ENCODE measurements at regions not wholly inside any gene's neighbourhood (a gene's known extent, or its start where the extent isn't known, plus 50 kb on each side); places are given as distances from the start of the nearest gene placed in this dataset.

DNA sequence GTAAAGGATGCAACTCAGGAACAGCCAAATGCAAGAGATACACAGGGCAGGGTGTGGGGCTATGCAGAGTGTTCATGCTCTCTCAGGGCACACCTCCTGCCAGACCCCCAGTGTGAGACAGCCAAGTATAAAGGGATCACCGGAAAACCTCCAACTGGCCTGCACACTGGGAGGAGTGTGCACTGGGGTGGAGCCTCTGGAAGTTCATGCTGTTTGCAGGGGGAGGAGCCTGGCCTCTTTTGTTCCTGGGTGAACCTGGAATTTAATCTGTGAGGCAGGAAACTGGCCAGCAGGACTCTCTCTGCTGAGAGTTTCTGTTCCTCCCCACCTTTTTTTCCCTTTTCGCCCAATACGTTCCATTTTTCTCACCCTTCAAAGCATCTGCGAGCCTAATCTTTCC is 204.1 kb downstream of the WNT5A start:
- H3K36me3 ChIP-seq, result no peaks in the 10 kb centered on the region
- TF ChIP-seq EP300 (IDR thresholded peaks at IDR 0.05) (no peak), CTCF (IDR thresholded peaks at IDR 0.05) (no peak), POLR2A (IDR thresholded peaks at IDR 0.05) (no peak), POLR2AphosphoS5 (IDR thresholded peaks at IDR 0.05) (no peak)
- no peak overlapping the region for H3K4me3 ChIP-seq
- 100% methylated on average over 2 of the region's 4 CpGs; no CpG with 5 or more reads in 1 of the 2 donors for WGBS, 2 donors (ENCODE audit: low coverage in 1 of 2)
- H3K9me3 ChIP-seq, result no peaks in the 10 kb centered on the region
- no peaks in the 10 kb centered on the region for H3K27me3 ChIP-seq
- H3K4me1 ChIP-seq, result no peaks in the 10 kb centered on the region
- ATAC-seq, result no peak
- no peak overlapping the region for H3K27ac ChIP-seq

- Histone ChIP-seq H3K27me3 (no peaks in the 10 kb centered on the region), H3K4me3 (no peak overlapping the region), H3K36me3 (no peaks in the 10 kb centered on the region), H3K9me3 (no peaks in the 10 kb centered on the region), H3K4me1 (no peaks in the 10 kb centered on the region), H3K27ac (no peak overlapping the region)
- WGBS, 2 donors (ENCODE audit: low coverage in 1 of 2), result 80 to 86% methylated on average over 2 of the region's 2 CpGs
- no peak for ATAC-seq
- no peak for TF ChIP-seq EP300 (IDR thresholded peaks at IDR 0.05)
- no peak for TF ChIP-seq CTCF (IDR thresholded peaks at IDR 0.05)
Measured at GRCh38 chr3:55272031-55272645, 215.0 kb downstream of the WNT5A start.

DNA sequence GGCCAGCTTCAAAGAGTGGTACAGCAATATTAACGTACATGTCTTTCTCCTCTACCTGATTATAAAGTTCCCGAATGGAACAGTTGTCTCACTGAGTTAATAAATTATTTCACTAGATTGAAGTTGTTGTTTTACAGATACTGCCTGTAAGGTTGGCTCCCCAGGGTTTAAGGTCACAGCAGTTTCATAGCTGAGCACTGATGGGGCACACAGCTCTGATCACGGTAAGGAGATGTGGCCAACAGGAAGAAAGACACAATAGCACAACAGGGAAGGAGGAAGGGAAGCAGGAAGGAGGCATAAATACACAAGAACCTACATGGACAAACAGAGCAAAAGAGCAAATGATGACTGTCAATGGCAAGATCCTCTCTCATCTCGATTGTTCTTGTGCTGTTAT is 215.6 kb downstream of the WNT5A start:
- Histone ChIP-seq H3K9me3 (no peaks in the 10 kb centered on the region), H3K27ac (no peak overlapping the region), H3K36me3 (no peaks in the 10 kb centered on the region), H3K4me1 (no peaks in the 10 kb centered on the region), H3K27me3 (no peaks in the 10 kb centered on the region), H3K4me3 (no peak overlapping the region)
- no peak for ATAC-seq
- TF ChIP-seq POLR2A (IDR thresholded peaks at IDR 0.05) (no peak), CTCF (IDR thresholded peaks at IDR 0.05) (no peak), POLR2AphosphoS5 (IDR thresholded peaks at IDR 0.05) (no peak), EP300 (IDR thresholded peaks at IDR 0.05) (no peak)
- 56 to 66% methylated on average over 4 of the region's 4 CpGs for WGBS, 2 donors (ENCODE audit: low coverage in 1 of 2)

DNA sequence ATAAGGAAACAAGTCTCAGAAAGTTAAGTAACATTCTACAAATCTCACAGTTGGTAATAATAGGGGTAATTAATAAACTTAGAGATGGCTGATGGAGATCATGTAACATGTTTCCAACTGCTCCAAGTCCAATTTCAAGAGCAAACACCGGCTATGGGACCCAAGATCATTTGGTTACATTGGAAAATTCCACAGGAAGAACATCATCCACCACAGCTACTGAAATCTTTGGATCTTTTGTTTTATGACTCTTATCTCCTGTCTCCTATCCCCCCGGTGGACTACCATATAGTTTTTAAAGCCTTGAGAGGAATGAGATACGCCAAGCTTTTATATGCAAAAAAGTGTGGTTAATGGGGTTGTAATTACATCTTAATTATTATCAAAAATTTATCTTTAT is 216.1 kb downstream of the WNT5A start:
- H3K4me3 ChIP-seq, result no peak overlapping the region
- no peak overlapping the region for H3K27ac ChIP-seq
- H3K36me3 ChIP-seq, result no peaks in the 10 kb centered on the region
- no peaks in the 10 kb centered on the region for H3K4me1 ChIP-seq
- no peaks in the 10 kb centered on the region for H3K9me3 ChIP-seq
- no peaks in the 10 kb centered on the region for H3K27me3 ChIP-seq
- ATAC-seq, result no peak
- 51 to 83% methylated on average over 1 to 3 of the region's 3 CpGs for WGBS, 2 donors (ENCODE audit: low coverage in 1 of 2)
- no peak for TF ChIP-seq POLR2A (IDR thresholded peaks at IDR 0.05)
- TF ChIP-seq EP300 (IDR thresholded peaks at IDR 0.05), result no peak
- no peak for TF ChIP-seq CTCF (IDR thresholded peaks at IDR 0.05)
- TF ChIP-seq POLR2AphosphoS5 (IDR thresholded peaks at IDR 0.05), result no peak

DNA sequence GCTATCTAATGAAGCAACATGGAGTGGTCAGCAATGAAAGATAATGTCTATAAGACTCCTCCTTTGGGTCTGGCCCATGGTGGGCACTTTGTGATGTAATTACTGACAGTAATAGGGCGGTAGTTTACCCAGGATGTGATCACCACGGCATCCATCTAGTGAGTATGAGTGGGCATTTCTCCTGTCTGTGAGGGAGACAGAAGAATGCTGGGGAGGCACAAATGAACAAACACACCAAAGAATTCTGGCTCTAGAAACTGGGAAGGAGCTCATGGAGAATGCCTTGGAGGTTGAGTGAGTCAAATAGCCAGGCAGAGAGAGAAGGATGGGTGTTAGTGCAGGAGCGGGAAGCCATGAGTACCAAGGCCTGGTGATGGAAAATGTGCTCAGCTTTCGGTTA is 217.5 kb downstream of the WNT5A start:
- ATAC-seq, result no peak
- Histone ChIP-seq H3K27ac (no peak overlapping the region), H3K9me3 (no peaks in the 10 kb centered on the region), H3K4me1 (no peaks in the 10 kb centered on the region), H3K4me3 (no peak overlapping the region), H3K27me3 (no peaks in the 10 kb centered on the region), H3K36me3 (no peaks in the 10 kb centered on the region)
- WGBS, 2 donors (ENCODE audit: low coverage in 1 of 2), result 95% methylated on average over 3 of the region's 4 CpGs; no CpG with 5 or more reads in 1 of the 2 donors
- no peak for TF ChIP-seq POLR2AphosphoS5 (IDR thresholded peaks at IDR 0.05)
- no peak for TF ChIP-seq EP300 (IDR thresholded peaks at IDR 0.05)
- no peak for TF ChIP-seq POLR2A (IDR thresholded peaks at IDR 0.05)
